Neural cell (in vitro differentiated cells): ENCODE measurements at regions not wholly inside any gene's neighbourhood (a gene's known extent, or its start where the extent isn't known, plus 50 kb on each side); places are given as distances from the start of the nearest gene placed in this dataset.

ENCODE experiments used
- EP300 ChIP-seq: fragments of 450-650 bp; conservative IDR thresholded peaks from 2 replicates; pipeline ENCODE4 v1.6.1; 2014; ENCODE audit warnings: antibody characterized with exemption, mild to moderate bottlenecking, moderate library complexity; ENCODE audit not compliant: poor library complexity, severe bottlenecking
- EZH2 ChIP-seq: fragments of 200-600, 300-800 bp; shearing (Covaris generic), sonication (generic); IDR thresholded peaks from 2 replicates; pipeline ENCODE4 v1.6.1; 2014; ENCODE audit warnings: antibody characterized with exemption, low read length, borderline replicate concordance, mild to moderate bottlenecking; ENCODE audit not compliant: insufficient read depth, poor library complexity, severe bottlenecking
- POLR2AphosphoS5 ChIP-seq: IDR thresholded peaks from 2 replicates; pipeline ENCODE4 v1.6.1; 2012
- RAD21 ChIP-seq: fragments of 450-650 bp; conservative IDR thresholded peaks from 2 replicates; pipeline ENCODE4 v1.6.1; 2014; ENCODE audit warnings: antibody characterized with exemption, mild to moderate bottlenecking, moderate library complexity
- SMC3 ChIP-seq: fragments of 450-650 bp; conservative IDR thresholded peaks from 2 replicates; pipeline ENCODE4 v1.6.1; 2014; ENCODE audit warnings: antibody characterized with exemption, mild to moderate bottlenecking, moderate library complexity; ENCODE audit not compliant: poor library complexity
- TAF1 ChIP-seq: IDR thresholded peaks from 2 replicates; pipeline ENCODE4 v1.6.1; 2012; ENCODE audit warnings: low read depth
- TF ChIP-seq, protein P1 (sequence below): IDR thresholded peaks from 2 replicates; pipeline ENCODE4 v1.6.1; 2012; ENCODE audit warnings: borderline replicate concordance
- TF ChIP-seq, protein P2 (sequence below): fragments of 450-650 bp; IDR thresholded peaks from 2 replicates; pipeline ENCODE4 v1.5.1; 2014; ENCODE audit warnings: antibody characterized with exemption, mild to moderate bottlenecking, moderate library complexity; ENCODE audit not compliant: poor library complexity, severe bottlenecking

DNA sequence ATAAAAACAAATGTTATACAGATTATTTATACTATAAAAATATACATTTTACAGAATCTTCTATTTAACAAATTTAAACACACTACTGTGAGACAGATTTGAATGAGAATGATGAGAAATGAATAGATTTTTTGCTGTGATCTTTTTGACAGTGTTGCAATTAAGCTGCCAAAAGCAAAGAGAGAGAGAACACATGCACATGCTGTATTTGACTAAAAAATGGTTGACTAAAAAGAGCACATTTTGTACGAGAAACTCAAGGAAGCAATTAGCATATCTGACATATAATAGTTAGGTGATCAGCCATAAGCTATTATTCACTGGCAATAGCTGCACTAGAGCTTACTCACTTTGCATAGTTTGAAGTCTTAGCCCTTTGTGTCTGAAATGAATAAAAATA is 115.8 kb downstream of the SYT10 start:
- TF ChIP-seq, protein P1, sequence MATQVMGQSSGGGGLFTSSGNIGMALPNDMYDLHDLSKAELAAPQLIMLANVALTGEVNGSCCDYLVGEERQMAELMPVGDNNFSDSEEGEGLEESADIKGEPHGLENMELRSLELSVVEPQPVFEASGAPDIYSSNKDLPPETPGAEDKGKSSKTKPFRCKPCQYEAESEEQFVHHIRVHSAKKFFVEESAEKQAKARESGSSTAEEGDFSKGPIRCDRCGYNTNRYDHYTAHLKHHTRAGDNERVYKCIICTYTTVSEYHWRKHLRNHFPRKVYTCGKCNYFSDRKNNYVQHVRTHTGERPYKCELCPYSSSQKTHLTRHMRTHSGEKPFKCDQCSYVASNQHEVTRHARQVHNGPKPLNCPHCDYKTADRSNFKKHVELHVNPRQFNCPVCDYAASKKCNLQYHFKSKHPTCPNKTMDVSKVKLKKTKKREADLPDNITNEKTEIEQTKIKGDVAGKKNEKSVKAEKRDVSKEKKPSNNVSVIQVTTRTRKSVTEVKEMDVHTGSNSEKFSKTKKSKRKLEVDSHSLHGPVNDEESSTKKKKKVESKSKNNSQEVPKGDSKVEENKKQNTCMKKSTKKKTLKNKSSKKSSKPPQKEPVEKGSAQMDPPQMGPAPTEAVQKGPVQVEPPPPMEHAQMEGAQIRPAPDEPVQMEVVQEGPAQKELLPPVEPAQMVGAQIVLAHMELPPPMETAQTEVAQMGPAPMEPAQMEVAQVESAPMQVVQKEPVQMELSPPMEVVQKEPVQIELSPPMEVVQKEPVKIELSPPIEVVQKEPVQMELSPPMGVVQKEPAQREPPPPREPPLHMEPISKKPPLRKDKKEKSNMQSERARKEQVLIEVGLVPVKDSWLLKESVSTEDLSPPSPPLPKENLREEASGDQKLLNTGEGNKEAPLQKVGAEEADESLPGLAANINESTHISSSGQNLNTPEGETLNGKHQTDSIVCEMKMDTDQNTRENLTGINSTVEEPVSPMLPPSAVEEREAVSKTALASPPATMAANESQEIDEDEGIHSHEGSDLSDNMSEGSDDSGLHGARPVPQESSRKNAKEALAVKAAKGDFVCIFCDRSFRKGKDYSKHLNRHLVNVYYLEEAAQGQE: no peak
- TF ChIP-seq, protein P2, sequence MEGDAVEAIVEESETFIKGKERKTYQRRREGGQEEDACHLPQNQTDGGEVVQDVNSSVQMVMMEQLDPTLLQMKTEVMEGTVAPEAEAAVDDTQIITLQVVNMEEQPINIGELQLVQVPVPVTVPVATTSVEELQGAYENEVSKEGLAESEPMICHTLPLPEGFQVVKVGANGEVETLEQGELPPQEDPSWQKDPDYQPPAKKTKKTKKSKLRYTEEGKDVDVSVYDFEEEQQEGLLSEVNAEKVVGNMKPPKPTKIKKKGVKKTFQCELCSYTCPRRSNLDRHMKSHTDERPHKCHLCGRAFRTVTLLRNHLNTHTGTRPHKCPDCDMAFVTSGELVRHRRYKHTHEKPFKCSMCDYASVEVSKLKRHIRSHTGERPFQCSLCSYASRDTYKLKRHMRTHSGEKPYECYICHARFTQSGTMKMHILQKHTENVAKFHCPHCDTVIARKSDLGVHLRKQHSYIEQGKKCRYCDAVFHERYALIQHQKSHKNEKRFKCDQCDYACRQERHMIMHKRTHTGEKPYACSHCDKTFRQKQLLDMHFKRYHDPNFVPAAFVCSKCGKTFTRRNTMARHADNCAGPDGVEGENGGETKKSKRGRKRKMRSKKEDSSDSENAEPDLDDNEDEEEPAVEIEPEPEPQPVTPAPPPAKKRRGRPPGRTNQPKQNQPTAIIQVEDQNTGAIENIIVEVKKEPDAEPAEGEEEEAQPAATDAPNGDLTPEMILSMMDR: no peak
- peak; percentile 91 for TF ChIP-seq EP300
- peak; percentile 76 for TF ChIP-seq POLR2AphosphoS5
- TF ChIP-seq EZH2: no peak
- no peak for TF ChIP-seq TAF1
- no peak for TF ChIP-seq SMC3
- TF ChIP-seq RAD21: no peak
